IMR-90 (cell line): ENCODE measurements at regions not wholly inside any gene's neighbourhood (a gene's known extent, or its start where the extent isn't known, plus 50 kb on each side); places are given as distances from the start of the nearest gene placed in this dataset.

ENCODE experiments used
- ATAC-seq: fragments of 200-7000 bp; cut with Tn5 transposase; 2 replicates; pipeline ENCODE4 v1.9.1; 2020; ENCODE audit warnings: low read depth, mild to moderate bottlenecking, moderate library complexity
- BruUV-seq: library from RNA; stranded (reverse); fragments of 400-500 nt; replicated peaks from 2 replicates; lab custom pipeline; 2021; lab: Mats Ljungman, UMichigan
- CTCF ChIA-PET: fragments of 300-600 bp; formaldehyde crosslinking; extraction: SDS; loops from one replicate; lab custom pipeline; 2021; ENCODE audit warnings: antibody characterized with exemption; lab: Yijun Ruan, JAX
- POLR2A ChIA-PET: fragments of 300-600 bp; sonication (Branson Sonifier 250); formaldehyde crosslinking; loops from one replicate; lab custom pipeline; 2022; ENCODE audit warnings: antibody characterized with exemption; ENCODE audit not compliant: unreplicated experiment; lab: Charles Lee
- DNase-seq: peaks from one replicate; pipeline ENCODE4 v3.0.0; 2013
- H2AFZ ChIP-seq: replicated peaks from 2 replicates; pipeline ENCODE3; 2013; ENCODE audit warnings: low read length, mild to moderate bottlenecking; ENCODE audit not compliant: poor library complexity
- H2AK5ac ChIP-seq: 2 replicates; pipeline ENCODE4 v1.6.1; 2013; ENCODE audit warnings: low read depth, low read length, inconsistent platforms
- H2AK9ac ChIP-seq: replicated peaks from 2 replicates; pipeline ENCODE3; 2013; ENCODE audit warnings: mild to moderate bottlenecking, low read depth, low read length, moderate library complexity; ENCODE audit not compliant: poor library complexity
- H2BK120ac ChIP-seq: 2 replicates; pipeline ENCODE4 v1.6.1; 2013; ENCODE audit warnings: low read depth, low read length, inconsistent platforms
- H2BK15ac ChIP-seq: 3 replicates; pipeline ENCODE4 v1.6.1; 2013; ENCODE audit warnings: low read depth, low read length, inconsistent platforms
- H2BK20ac ChIP-seq: 2 replicates; pipeline ENCODE4 v1.6.1; 2013; ENCODE audit warnings: low read depth, mild to moderate bottlenecking, inconsistent platforms, low read length, moderate library complexity
- H2BK5ac ChIP-seq: 2 replicates; pipeline ENCODE4 v1.6.1; 2013; ENCODE audit warnings: mild to moderate bottlenecking, low read depth, low read length, inconsistent platforms; ENCODE audit not compliant: poor library complexity, severe bottlenecking
- H3K14ac ChIP-seq: replicated peaks from 2 replicates; pipeline ENCODE4 v1.6.1; 2013; ENCODE audit warnings: low read depth, low read length, inconsistent platforms
- H3K18ac ChIP-seq: 2 replicates; pipeline ENCODE4 v1.6.1; 2013; ENCODE audit warnings: low read depth, low read length, control low read depth
- H3K23ac ChIP-seq: 2 replicates; pipeline ENCODE4 v1.6.1; 2013; ENCODE audit warnings: low read depth, low read length, inconsistent platforms
- H3K27ac ChIP-seq: 2 replicates; pipeline ENCODE4 v1.5.1; 2013; ENCODE audit warnings: mild to moderate bottlenecking, control low read depth, low read length; ENCODE audit not compliant: insufficient read depth
- H3K27me3 ChIP-seq: 2 replicates; pipeline ENCODE4 v1.6.1; 2013; ENCODE audit warnings: low read length; ENCODE audit not compliant: control insufficient read depth, insufficient read depth
- H3K36me3 ChIP-seq: 2 replicates; pipeline ENCODE4 v1.6.1; 2013; ENCODE audit warnings: low read length, mixed read lengths; ENCODE audit not compliant: control insufficient read depth, insufficient read depth
- H3K4ac ChIP-seq: 2 replicates; pipeline ENCODE4 v1.6.1; 2013; ENCODE audit warnings: low read depth, low read length, inconsistent platforms
- H3K4me1 ChIP-seq: 2 replicates; pipeline ENCODE4 v1.6.1; 2013; ENCODE audit warnings: low read length, mixed read lengths; ENCODE audit not compliant: control insufficient read depth, insufficient read depth
- H3K4me2 ChIP-seq: 2 replicates; pipeline ENCODE4 v1.6.1; 2013; ENCODE audit warnings: low read depth, mild to moderate bottlenecking, control low read depth, low read length, moderate library complexity
- H3K4me3 ChIP-seq: 2 replicates; pipeline ENCODE4 v1.5.1; 2013; ENCODE audit warnings: low read depth, mild to moderate bottlenecking, control low read depth, low read length, moderate library complexity; ENCODE audit not compliant: insufficient read depth
- H3K56ac ChIP-seq: 2 replicates; pipeline ENCODE4 v1.6.1; 2013; ENCODE audit warnings: low read length, inconsistent platforms; ENCODE audit not compliant: insufficient read depth; ENCODE audit errors: extremely low read depth
- H3K79me1 ChIP-seq, 2 experiments: 2 replicates each; pipeline ENCODE4 v1.6.1; 2013; ENCODE audit warnings: low read length in 2 of 2, inconsistent platforms in 1 of 2, low read depth in 1 of 2
- H3K9ac ChIP-seq: 2 replicates; pipeline ENCODE4 v1.6.1; 2013; ENCODE audit warnings: low read depth, low read length, control low read depth
- H3K9me1 ChIP-seq: 2 replicates; pipeline ENCODE4 v1.6.1; 2013; ENCODE audit warnings: low read length, inconsistent platforms; ENCODE audit not compliant: insufficient read depth
- H3K9me3 ChIP-seq: 2 replicates; pipeline ENCODE4 v1.6.1; 2013; ENCODE audit warnings: low read length; ENCODE audit not compliant: control insufficient read depth, insufficient read depth
- H4K20me1 ChIP-seq: 2 replicates; pipeline ENCODE4 v1.6.1; 2013; ENCODE audit warnings: low read length, inconsistent platforms; ENCODE audit not compliant: insufficient read depth
- H4K5ac ChIP-seq: 2 replicates; pipeline ENCODE4 v1.6.1; 2013; ENCODE audit warnings: mild to moderate bottlenecking, low read depth, low read length, control low read depth
- H4K8ac ChIP-seq, 2 experiments: 2 replicates each; pipeline ENCODE4 v1.6.1; 2013; ENCODE audit warnings: low read depth in 2 of 2, low read length in 2 of 2, control low read depth in 1 of 2, inconsistent platforms in 1 of 2
- H4K91ac ChIP-seq: 2 replicates; pipeline ENCODE4 v1.6.1; 2013; ENCODE audit warnings: low read depth, low read length, inconsistent platforms; ENCODE audit not compliant: insufficient read depth
- BHLHE40 ChIP-seq: fragments of 150-350 bp; IDR thresholded peaks from 2 replicates; pipeline ENCODE4 v1.6.1; 2016; ENCODE audit warnings: mild to moderate bottlenecking, low read depth, low read length
- CEBPB ChIP-seq: IDR thresholded peaks from 2 replicates; pipeline ENCODE4 v1.6.1; 2012; ENCODE audit warnings: low read depth, low read length, improper control_type of control experiment
- CHD1 ChIP-seq: IDR thresholded peaks from 2 replicates; pipeline ENCODE4 v1.6.1; 2012; ENCODE audit warnings: low read depth, low read length, improper control_type of control experiment
- CTCF ChIP-seq: conservative IDR thresholded peaks from 2 replicates; pipeline ENCODE4 v1.5.1; 2012; ENCODE audit warnings: mild to moderate bottlenecking, low read depth, low read length, improper control_type of control experiment
- ELK1 ChIP-seq: fragments of 150-350 bp; IDR thresholded peaks from 2 replicates; pipeline ENCODE4 v1.6.1; 2016; ENCODE audit warnings: low read depth, mild to moderate bottlenecking, low read length, moderate library complexity, borderline replicate concordance
- MAFK ChIP-seq: IDR thresholded peaks from 2 replicates; pipeline ENCODE4 v1.6.1; 2012; ENCODE audit warnings: low read depth, low read length, improper control_type of control experiment
- MXI1 ChIP-seq: IDR thresholded peaks from 2 replicates; pipeline ENCODE4 v1.6.1; 2012; ENCODE audit warnings: low read depth, mild to moderate bottlenecking, low read length, moderate library complexity, borderline replicate concordance
- NFE2L2 ChIP-seq: fragments of 150-350 bp; IDR thresholded peaks from 2 replicates; pipeline ENCODE4 v1.6.1; 2016; ENCODE audit warnings: low read depth, mild to moderate bottlenecking, low read length
- POLR2A ChIP-seq: IDR thresholded peaks from 2 replicates; pipeline ENCODE4 v1.6.1; 2012; ENCODE audit warnings: mild to moderate bottlenecking, low read depth, low read length
- RAD21 ChIP-seq: IDR thresholded peaks from 2 replicates; pipeline ENCODE4 v1.6.1; 2012; ENCODE audit warnings: low read length, improper control_type of control experiment
- RCOR1 ChIP-seq: IDR thresholded peaks from 2 replicates; pipeline ENCODE4 v1.6.1; 2012; ENCODE audit warnings: mild to moderate bottlenecking, low read length, improper control_type of control experiment; ENCODE audit not compliant: insufficient replicate concordance
- RFX5 ChIP-seq: IDR thresholded peaks from 2 replicates; pipeline ENCODE4 v1.8.0; 2012; ENCODE audit warnings: low read depth, mild to moderate bottlenecking, low read length, moderate library complexity
- SMC3 ChIP-seq: fragments of 150-350 bp; IDR thresholded peaks from 2 replicates; pipeline ENCODE4 v1.6.1; 2016; ENCODE audit warnings: low read depth, mild to moderate bottlenecking, antibody characterized with exemption, low read length, moderate library complexity
- USF2 ChIP-seq: fragments of 150-350 bp; IDR thresholded peaks from 2 replicates; pipeline ENCODE4 v1.6.1; 2017; ENCODE audit warnings: mild to moderate bottlenecking, antibody characterized with exemption, low read length, low read depth
- WGBS, 2 experiments: methylation state at CpG; one replicate each; pipeline versions ENCODE4 v1.1.5 to v1.1.7; 2013; ENCODE audit warnings: missing lambda C conversion rate in 2 of 2; ENCODE audit not compliant: insufficient read length in 1 of 2; ENCODE audit errors: extremely low coverage in 2 of 2; 5-methylcytosine and 5-hydroxymethylcytosine counted together
- dilution Hi-C: fragments of 300-500 bp; cut with HindIII; formaldehyde crosslinking; loops from one replicate; pipeline ENCODE4 v1.14.3; 2018; ENCODE audit warnings: low sequenced_read_pairs; ENCODE audit not compliant: unreplicated experiment
- in situ Hi-C: fragments of 300-500 bp; cut with MboI; formaldehyde crosslinking; loops from 3 replicates; pipeline ENCODE4 v1.14.3; 2019; ENCODE audit warnings: low sequenced_read_pairs, inconsistent platforms, mixed read lengths
- intact Hi-C: fragments of 100-400 bp; cut with micrococcal nuclease; formaldehyde crosslinking; loops from 2 replicates; pipeline ENCODE4 v1.10.0; 2022

- ChIA-PET POLR2A (no interaction called here), CTCF (no interaction called here)
- Histone ChIP-seq H3K36me3 (no peaks in the 10 kb centered on the region), H3K9me3 (no peaks in the 10 kb centered on the region), H3K4me1 (no peaks in the 10 kb centered on the region), H3K14ac (no peak overlapping the region), H3K27me3 (peaks cover 17% of the 10 kb centered on the region), H3K56ac (no peak overlapping the region), H2BK120ac (no peak overlapping the region), H3K79me1 (no peaks in the 10 kb centered on the region), H3K18ac (no peak overlapping the region), H4K8ac (no peak overlapping the region), H3K23ac (no peak overlapping the region), H4K20me1 (no peaks in the 10 kb centered on the region), H3K4ac (no peak overlapping the region), H3K9me1 (no peaks in the 10 kb centered on the region), H2AK9ac (no peak overlapping the region), H2AK5ac (no peak overlapping the region), H2BK20ac (no peak overlapping the region), H2BK5ac (no peak overlapping the region), H3K4me3 (no peak overlapping the region), H3K27ac (no peak overlapping the region), H2BK15ac (no peak overlapping the region), H3K4me2 (no peak overlapping the region), H4K5ac (no peak overlapping the region), H2AFZ (no peak overlapping the region), H3K9ac (no peak overlapping the region), H4K91ac (no peak overlapping the region)
- ATAC-seq (no peak), DNase-seq (no peak)
- no peak for TF ChIP-seq BHLHE40
- TF ChIP-seq USF2 = no peak
- TF ChIP-seq MXI1 = no peak
- no peak for TF ChIP-seq NFE2L2
- no peak for TF ChIP-seq RAD21
- TF ChIP-seq ELK1 = no peak
- no peak for TF ChIP-seq CEBPB
- no peak for TF ChIP-seq MAFK
- no peak for TF ChIP-seq RCOR1
- TF ChIP-seq RFX5 = no peak
- no peak for TF ChIP-seq CTCF
- TF ChIP-seq CHD1 = no peak
- TF ChIP-seq POLR2A = no peak
- TF ChIP-seq SMC3 = no peak
- intact Hi-C loops = no loop called here
- BruUV-seq = no TSS peak
- in situ Hi-C loops = no loop called here
- WGBS, 2 experiments = 100% methylated on average over 5 of the region's 11 CpGs; no CpG with 5 or more reads in 1 of the 2 experiments
- dilution Hi-C loops = no loop called here
Observed at GRCh38 chr10:34875061-34875460, 60.0 kb upstream of the PARD3 start.
